DND-41 (cell line): ENCODE measurements at regions not wholly inside any gene's neighbourhood (a gene's known extent, or its start where the extent isn't known, plus 50 kb on each side); places are given as distances from the start of the nearest gene placed in this dataset.

ENCODE experiments used
- ATAC-seq: fragments of 200-7000 bp; cut with Tn5 transposase; 3 replicates; pipeline ENCODE4 v1.9.1; 2021; ENCODE audit warnings: low read depth; ENCODE audit not compliant: insufficient read depth
- DNase-seq: peaks from one replicate; pipeline ENCODE4 v3.0.0-alpha.2; 2020
- H2AFZ ChIP-seq: 2 replicates; pipeline ENCODE4 v1.6.0; 2012; ENCODE audit warnings: low read depth, low read length
- H3K27ac ChIP-seq: 2 replicates; pipeline ENCODE4 v1.5.1; 2012; ENCODE audit warnings: low read length, inconsistent platforms
- H3K27me3 ChIP-seq: fragments of 200-600 bp; sonication (generic); 2 replicates; pipeline ENCODE4 v1.6.0; 2012; ENCODE audit warnings: low read length, mild to moderate bottlenecking, inconsistent platforms; ENCODE audit not compliant: insufficient read depth, poor library complexity
- H3K36me3 ChIP-seq: 2 replicates; pipeline ENCODE4 v1.5.1; 2012; ENCODE audit warnings: low read length, inconsistent platforms; ENCODE audit not compliant: insufficient read depth
- H3K4me1 ChIP-seq: 2 replicates; pipeline ENCODE4 v1.5.1; 2012; ENCODE audit warnings: mild to moderate bottlenecking, low read length; ENCODE audit not compliant: insufficient read depth
- H3K4me2 ChIP-seq: 2 replicates; pipeline ENCODE4 v1.6.0; 2012; ENCODE audit warnings: mild to moderate bottlenecking, moderate library complexity, low read length, inconsistent platforms; ENCODE audit not compliant: insufficient read depth
- H3K4me3 ChIP-seq, 2 experiments: fragments of 200-600 bp in 1 of 2; shearing (Covaris generic) in 1 of 2; 2 replicates each; pipeline ENCODE4 v1.5.1; 2012 to 2016; ENCODE audit warnings: inconsistent platforms in 2 of 2, low read length in 2 of 2, mild to moderate bottlenecking in 2 of 2, low read depth in 1 of 2, moderate library complexity in 1 of 2
- H3K79me2 ChIP-seq: 2 replicates; pipeline ENCODE4 v1.6.0; 2012; ENCODE audit warnings: low read length, inconsistent platforms; ENCODE audit not compliant: insufficient read depth
- H3K9ac ChIP-seq: 2 replicates; pipeline ENCODE4 v1.6.0; 2012; ENCODE audit warnings: low read depth, mild to moderate bottlenecking, inconsistent platforms, low read length, moderate library complexity
- H3K9me3 ChIP-seq: 2 replicates; pipeline ENCODE4 v1.5.1; 2012; ENCODE audit warnings: low read length, moderate library complexity, mild to moderate bottlenecking, inconsistent platforms; ENCODE audit not compliant: insufficient read depth, severe bottlenecking
- H4K20me1 ChIP-seq: 2 replicates; pipeline ENCODE4 v1.6.0; 2012; ENCODE audit warnings: low read length; ENCODE audit not compliant: insufficient read depth
- CTCF ChIP-seq: IDR thresholded peaks from 2 replicates; pipeline ENCODE4 v1.5.1; 2012; ENCODE audit warnings: borderline replicate concordance, low read length, moderate library complexity, mild to moderate bottlenecking; ENCODE audit not compliant: poor library complexity, severe bottlenecking; ENCODE audit errors: extremely low read depth
- EZH2 ChIP-seq: IDR thresholded peaks from 3 replicates; pipeline ENCODE4 v1.6.1; 2012; ENCODE audit warnings: borderline replicate concordance, low read depth, mild to moderate bottlenecking, moderate library complexity, low read length, inconsistent platforms; ENCODE audit not compliant: severe bottlenecking

- no peak for DNase-seq
- Histone ChIP-seq H3K4me2 (no peak overlapping the region), H3K79me2 (no peaks in the 10 kb centered on the region), H3K9ac (no peak overlapping the region), H4K20me1 (no peaks in the 10 kb centered on the region), H3K36me3 (no peaks in the 10 kb centered on the region), H3K27ac (no peak overlapping the region), H3K4me3 (no peak overlapping the region), H3K27me3 (no peaks in the 10 kb centered on the region), H3K9me3 (peaks cover 7% of the 10 kb centered on the region), H2AFZ (no peak overlapping the region), H3K4me1 (no peaks in the 10 kb centered on the region)
- ATAC-seq, result no peak
- TF ChIP-seq CTCF (no peak), EZH2 (no peak)
Observed at GRCh38 chr13:47518530-47518929, 482.5 kb downstream of the SUCLA2 start.

GRCh38 chr13:47511647-47512046 lies 489.4 kb downstream of the SUCLA2 start:
- ATAC-seq, result no peak
- no peak for DNase-seq
- TF ChIP-seq CTCF (no peak), EZH2 (no peak)

DNA sequence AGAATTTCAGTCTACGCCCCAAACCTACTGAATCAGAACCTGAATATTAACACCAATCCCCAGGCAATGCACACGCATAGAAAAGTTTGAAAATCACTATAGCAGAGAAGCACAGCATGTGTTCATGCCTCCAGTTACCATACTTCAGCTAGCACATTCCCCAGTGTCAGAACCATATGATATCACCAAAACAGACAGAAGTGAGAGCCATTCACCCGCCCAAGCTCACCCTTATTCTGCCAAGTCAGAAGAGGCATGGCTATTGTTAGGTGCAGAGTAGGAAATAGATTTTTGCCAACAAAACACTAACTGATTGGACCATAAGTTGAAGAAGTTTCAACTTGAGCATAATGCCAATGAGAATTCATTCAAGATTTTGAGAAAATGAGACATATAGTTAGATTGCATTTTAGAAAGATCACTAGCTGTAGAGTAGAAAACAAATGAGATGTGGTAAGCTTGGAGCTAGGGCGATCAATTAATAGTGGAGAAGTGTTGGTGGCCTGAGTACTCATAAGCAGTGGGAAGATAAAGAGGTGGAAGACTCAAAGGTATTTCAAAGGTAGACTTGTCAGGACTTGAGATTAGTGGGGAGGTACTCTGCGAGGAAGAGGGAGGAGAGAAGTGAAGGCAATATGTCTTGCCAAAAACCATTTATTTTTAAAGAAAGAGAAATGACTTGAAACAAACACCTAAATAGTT lies 492.4 kb downstream of the SUCLA2 start:
- Histone ChIP-seq H3K27me3 (peaks cover 3% of the 10 kb centered on the region), H3K9ac (no peak overlapping the region), H2AFZ (no peak overlapping the region), H3K4me3 (no peak overlapping the region), H3K27ac (no peak overlapping the region), H3K4me2 (no peak overlapping the region), H3K9me3 (no peaks in the 10 kb centered on the region), H3K4me1 (no peaks in the 10 kb centered on the region), H3K36me3 (no peaks in the 10 kb centered on the region), H4K20me1 (no peaks in the 10 kb centered on the region), H3K79me2 (no peaks in the 10 kb centered on the region)
- TF ChIP-seq CTCF (no peak), EZH2 (no peak)
- DNase-seq (no peak), ATAC-seq (no peak)

More at GRCh38 chr13:47511647-47512046, 489.4 kb downstream of the SUCLA2 start:
- H4K20me1 ChIP-seq, result no peaks in the 10 kb centered on the region
- H3K27me3 ChIP-seq, result peaks cover 3% of the 10 kb centered on the region
- no peak overlapping the region for H3K9ac ChIP-seq
- H3K27ac ChIP-seq, result no peak overlapping the region
- no peak overlapping the region for H2AFZ ChIP-seq
- no peak overlapping the region for H3K4me2 ChIP-seq
- no peaks in the 10 kb centered on the region for H3K36me3 ChIP-seq
- H3K9me3 ChIP-seq, result peaks cover 7% of the 10 kb centered on the region
- no peak overlapping the region for H3K4me3 ChIP-seq
- H3K79me2 ChIP-seq, result no peaks in the 10 kb centered on the region
- no peaks in the 10 kb centered on the region for H3K4me1 ChIP-seq
